ENCODE measurements at regions not wholly inside any gene's neighbourhood (a gene's known extent, or its start where the extent isn't known, plus 50 kb on each side); places are given as distances from the start of the nearest gene placed in this dataset.

DNA sequence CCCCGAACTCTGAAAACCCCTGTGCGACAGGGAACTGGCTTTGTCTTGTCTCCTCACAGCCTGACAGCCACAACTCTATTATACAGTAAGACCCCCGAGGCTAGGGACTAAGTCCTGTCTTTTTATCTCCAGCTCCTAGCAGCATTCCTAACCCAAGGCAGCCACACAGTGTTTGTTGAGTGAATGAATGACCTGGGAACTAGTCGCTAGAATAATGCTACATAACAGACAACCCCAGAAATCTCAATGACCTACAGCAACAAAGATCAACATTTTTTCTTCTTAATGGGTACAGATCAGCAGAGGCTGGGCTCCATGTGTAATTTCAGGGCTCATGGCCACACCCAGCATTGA is 71.4 kb upstream of the TNRC6C start:
- Histone ChIP-seq H3K36me3 (ENCODE audit: control insufficient read depth, insufficient read depth, low read length) (no peaks in the 10 kb centered on the region), H3K4me3 (ENCODE audit: insufficient read depth, low read depth, low read length) (no peak overlapping the region)

DNA sequence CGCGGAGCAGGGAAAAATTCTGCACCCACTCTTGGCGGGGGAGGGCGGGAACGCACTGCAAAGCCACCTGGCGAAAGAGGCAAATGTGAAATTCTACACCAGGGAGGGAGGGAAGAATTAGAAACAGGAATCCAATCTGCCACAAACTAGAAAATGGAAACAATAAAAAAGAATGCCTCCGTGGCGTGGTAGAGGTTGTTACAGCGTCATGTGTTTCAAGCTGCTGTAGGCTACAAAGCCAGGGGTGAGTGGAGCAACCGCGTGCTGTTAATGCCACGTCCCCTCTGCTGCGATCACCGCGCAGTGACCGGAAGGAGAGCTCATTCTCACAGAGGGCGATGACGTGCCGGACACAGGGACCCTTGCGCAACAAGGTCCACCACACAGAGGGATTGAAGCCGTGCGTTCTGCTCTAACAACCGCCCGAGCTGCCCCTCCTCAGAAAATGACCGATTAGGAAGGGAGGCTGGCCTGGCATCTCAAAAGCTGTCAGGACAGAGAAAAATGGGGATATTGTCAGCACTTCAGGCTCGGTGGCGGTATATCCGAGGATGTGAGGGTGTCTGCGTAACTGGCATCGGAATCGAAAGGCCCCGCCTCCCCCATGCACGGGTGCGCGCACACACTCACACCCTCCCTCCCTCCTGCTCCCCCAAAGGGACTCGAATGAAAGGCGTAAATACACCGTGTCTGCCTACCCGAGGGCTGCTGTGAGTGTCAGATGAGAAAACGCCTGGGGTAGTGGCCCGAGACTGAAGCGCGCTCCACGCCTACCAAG is 70.8 kb upstream of the TNRC6C start:
- Histone ChIP-seq H3K27ac (ENCODE audit: insufficient read depth, low read depth, low read length, poor library complexity, severe bottlenecking) (no peak overlapping the region), H3K4me3 (ENCODE audit: insufficient read depth, low read depth, low read length) (peak overlapping the region; percentile 25)
- WGBS, 2 experiments, result 59% methylated on average over 44 of the region's 44 CpGs

More for the DNA sequence above, 71.4 kb upstream of the TNRC6C start:
- peaks cover 31% of the 10 kb centered on the region for H3K4me1 ChIP-seq (ENCODE audit: control insufficient read depth, insufficient read depth, low read length)
- no peak overlapping the region for H3K27ac ChIP-seq (ENCODE audit: insufficient read depth, low read depth, low read length, poor library complexity, severe bottlenecking)
- peaks cover 3% of the 10 kb centered on the region for H3K27me3 ChIP-seq (ENCODE audit: control insufficient read depth, insufficient read depth, low read length, poor library complexity, severe bottlenecking)
- no peaks in the 10 kb centered on the region for H3K9me3 ChIP-seq (ENCODE audit: control insufficient read depth, low read length)
- 68 to 80% methylated on average over 3 to 4 of the region's 4 CpGs for WGBS, 2 experiments

DNA sequence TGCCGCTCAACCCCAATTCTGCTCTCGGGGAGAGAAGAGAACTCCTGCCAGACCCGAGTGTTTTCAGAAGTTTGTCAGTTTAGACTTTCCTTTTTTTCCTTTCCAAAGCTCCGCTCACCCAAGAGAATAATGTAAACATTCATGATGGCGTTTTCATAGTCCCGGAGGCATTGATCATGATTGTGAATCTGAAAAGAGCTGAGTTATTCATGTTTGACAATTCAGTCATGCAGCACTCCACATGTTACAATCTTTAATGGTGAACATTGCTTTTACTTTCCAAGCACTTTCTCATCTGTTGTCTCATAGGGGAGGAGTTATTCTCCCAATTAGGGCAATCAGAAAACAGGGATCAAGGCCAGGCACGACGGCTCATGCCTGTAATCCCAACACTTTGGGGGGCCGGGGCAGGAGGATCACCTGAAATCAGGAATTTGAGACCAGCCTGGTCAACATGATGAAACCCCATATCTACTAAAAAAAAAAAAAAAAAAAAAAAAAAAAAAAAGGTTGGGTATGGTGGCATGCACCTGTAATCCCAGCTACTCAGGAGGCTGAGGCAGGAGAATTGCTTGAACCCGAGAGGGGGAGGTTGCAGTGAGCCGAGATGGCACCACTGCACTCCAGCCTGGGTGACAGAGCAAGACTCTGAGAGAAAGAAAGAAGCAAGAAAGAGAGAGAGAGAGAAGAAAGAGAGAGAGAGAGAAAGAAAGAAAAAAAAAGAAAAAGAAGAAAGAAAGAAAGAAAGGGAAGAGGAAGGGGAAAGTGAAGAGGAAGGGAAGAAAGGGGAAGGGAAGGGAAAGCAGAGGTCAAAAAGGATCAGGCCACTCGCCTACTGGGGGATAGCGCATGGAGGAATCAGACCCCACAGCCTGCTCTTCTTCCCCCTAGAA is 70.0 kb upstream of the TNRC6C start:
- no peaks in the 10 kb centered on the region for H3K9me3 ChIP-seq (ENCODE audit: control insufficient read depth, low read length)
- no peaks in the 10 kb centered on the region for H3K36me3 ChIP-seq (ENCODE audit: control insufficient read depth, insufficient read depth, low read length)
- no peak overlapping the region for H3K27ac ChIP-seq (ENCODE audit: insufficient read depth, low read depth, low read length, poor library complexity, severe bottlenecking)
- H3K4me1 ChIP-seq (ENCODE audit: control insufficient read depth, insufficient read depth, low read length), result peaks cover 28% of the 10 kb centered on the region
- WGBS, 2 experiments, result 80 to 83% methylated on average over 13 of the region's 13 CpGs
- peaks cover 3% of the 10 kb centered on the region for H3K27me3 ChIP-seq (ENCODE audit: control insufficient read depth, insufficient read depth, low read length, poor library complexity, severe bottlenecking)
- peak overlapping the region; percentile 25 for H3K4me3 ChIP-seq (ENCODE audit: insufficient read depth, low read depth, low read length)

More for the DNA sequence above, 70.8 kb upstream of the TNRC6C start:
- Histone ChIP-seq H3K27me3 (ENCODE audit: control insufficient read depth, insufficient read depth, low read length, poor library complexity, severe bottlenecking) (peaks cover 3% of the 10 kb centered on the region), H3K9me3 (ENCODE audit: control insufficient read depth, low read length) (no peaks in the 10 kb centered on the region), H3K36me3 (ENCODE audit: control insufficient read depth, insufficient read depth, low read length) (no peaks in the 10 kb centered on the region), H3K4me1 (ENCODE audit: control insufficient read depth, insufficient read depth, low read length) (peaks cover 31% of the 10 kb centered on the region)

DNA sequence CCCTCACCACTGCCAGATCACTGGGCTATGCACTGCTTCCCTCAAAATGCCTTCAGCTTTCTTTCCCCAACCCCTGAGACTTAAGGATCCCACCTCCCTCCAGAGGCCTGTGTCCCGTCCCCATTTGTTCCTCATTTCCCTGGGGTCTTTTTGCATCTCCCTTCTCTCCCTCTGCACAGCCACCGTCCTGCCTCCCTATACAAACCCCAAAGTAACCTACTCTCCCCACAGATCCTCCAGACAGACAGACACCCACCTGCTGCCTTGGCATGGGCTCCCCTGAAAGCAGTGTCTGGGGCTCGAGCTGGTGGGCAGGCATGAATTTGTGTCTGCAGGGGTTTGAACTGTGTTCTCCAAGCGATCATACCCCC is 69.4 kb upstream of the TNRC6C start:
- Histone ChIP-seq H3K4me1 (ENCODE audit: control insufficient read depth, insufficient read depth, low read length) (peaks cover 22% of the 10 kb centered on the region), H3K27me3 (ENCODE audit: control insufficient read depth, insufficient read depth, low read length, poor library complexity, severe bottlenecking) (peaks cover 3% of the 10 kb centered on the region), H3K27ac (ENCODE audit: insufficient read depth, low read depth, low read length, poor library complexity, severe bottlenecking) (no peak overlapping the region)

DNA sequence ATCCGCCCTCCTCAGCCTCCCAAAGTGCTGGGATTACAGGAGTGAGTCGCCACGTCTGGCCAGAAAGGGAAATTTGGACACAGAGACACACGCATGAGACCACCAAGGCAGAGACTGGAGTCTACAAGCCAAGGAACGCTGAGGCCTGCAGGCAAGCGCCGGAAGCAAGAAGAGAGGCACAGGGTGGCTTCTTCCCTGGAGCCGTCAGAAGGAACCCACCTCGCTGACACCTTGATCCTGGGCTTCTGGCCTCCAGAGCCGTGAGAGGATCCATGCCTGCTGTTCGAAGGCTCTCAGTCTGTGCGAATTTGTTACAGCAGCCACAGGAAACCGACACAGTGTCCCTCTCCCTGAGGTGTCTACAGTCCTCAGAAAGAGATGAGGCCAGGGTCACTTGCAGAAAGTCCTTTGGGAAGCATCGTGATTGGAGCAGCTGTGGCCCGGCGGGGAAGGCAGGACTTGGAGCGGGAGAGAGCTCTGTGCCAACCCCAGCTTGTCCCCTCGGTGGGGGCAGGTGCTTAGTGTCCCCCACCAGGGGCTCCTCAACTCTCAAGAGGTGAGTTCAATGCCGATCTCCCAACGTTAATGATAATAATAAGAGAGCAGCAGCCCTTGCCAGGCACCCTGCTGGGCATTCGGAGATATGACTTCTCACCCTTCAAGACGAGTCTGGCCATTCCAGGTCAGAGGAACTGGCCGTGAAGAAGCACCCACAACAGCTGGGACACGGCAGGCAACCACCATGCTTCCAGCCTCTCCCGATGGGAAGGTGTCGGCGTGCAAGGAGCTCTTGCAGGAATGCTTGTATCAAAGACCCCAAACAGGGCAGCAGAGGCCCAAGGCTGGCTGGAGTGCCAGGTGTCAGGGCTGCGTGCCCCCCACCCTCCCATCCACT is 68.4 kb upstream of the TNRC6C start:
- H3K4me1 ChIP-seq (ENCODE audit: control insufficient read depth, insufficient read depth, low read length), result peaks cover 19% of the 10 kb centered on the region
- WGBS, 2 experiments, result 90 to 93% methylated on average over 28 of the region's 28 CpGs
- peaks cover 3% of the 10 kb centered on the region for H3K27me3 ChIP-seq (ENCODE audit: control insufficient read depth, insufficient read depth, low read length, poor library complexity, severe bottlenecking)

More for the DNA sequence above, 69.4 kb upstream of the TNRC6C start:
- no peak overlapping the region for H3K4me3 ChIP-seq (ENCODE audit: insufficient read depth, low read depth, low read length)
- 88 to 89% methylated on average over 4 of the region's 4 CpGs for WGBS, 2 experiments
- no peaks in the 10 kb centered on the region for H3K9me3 ChIP-seq (ENCODE audit: control insufficient read depth, low read length)
- H3K36me3 ChIP-seq (ENCODE audit: control insufficient read depth, insufficient read depth, low read length), result no peaks in the 10 kb centered on the region

DNA sequence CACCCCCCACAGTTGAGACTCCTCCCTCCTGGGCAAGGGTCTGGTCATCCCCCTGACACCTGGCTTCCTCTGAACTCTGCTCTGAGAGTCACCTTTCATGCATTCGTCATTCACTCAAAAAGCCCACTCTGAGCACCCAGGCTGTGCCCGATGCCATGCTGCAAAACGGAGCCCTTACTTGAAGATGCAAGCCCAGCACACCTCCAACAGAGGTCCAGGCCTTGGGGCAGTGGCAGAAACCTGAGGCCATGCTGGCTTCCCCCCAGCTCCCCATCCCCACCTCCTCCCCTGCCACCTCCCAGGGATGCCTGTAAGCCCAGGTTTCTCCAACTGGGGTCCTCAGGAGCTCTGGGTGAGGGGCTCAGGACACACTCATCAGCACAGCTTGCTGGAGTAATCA is 67.7 kb upstream of the TNRC6C start:
- H3K27me3 ChIP-seq (ENCODE audit: control insufficient read depth, insufficient read depth, low read length, poor library complexity, severe bottlenecking), result peaks cover 3% of the 10 kb centered on the region
- no peak overlapping the region for H3K27ac ChIP-seq (ENCODE audit: insufficient read depth, low read depth, low read length, poor library complexity, severe bottlenecking)
- peaks cover 19% of the 10 kb centered on the region for H3K4me1 ChIP-seq (ENCODE audit: control insufficient read depth, insufficient read depth, low read length)
- H3K4me3 ChIP-seq (ENCODE audit: insufficient read depth, low read depth, low read length), result no peak overlapping the region
- H3K36me3 ChIP-seq (ENCODE audit: control insufficient read depth, insufficient read depth, low read length), result no peaks in the 10 kb centered on the region
- no peaks in the 10 kb centered on the region for H3K9me3 ChIP-seq (ENCODE audit: control insufficient read depth, low read length)
- WGBS, 2 experiments, result 94 to 96% methylated on average over 3 of the region's 3 CpGs

More for the DNA sequence above, 68.4 kb upstream of the TNRC6C start:
- H3K36me3 ChIP-seq (ENCODE audit: control insufficient read depth, insufficient read depth, low read length), result no peaks in the 10 kb centered on the region
- no peaks in the 10 kb centered on the region for H3K9me3 ChIP-seq (ENCODE audit: control insufficient read depth, low read length)
- no peak overlapping the region for H3K4me3 ChIP-seq (ENCODE audit: insufficient read depth, low read depth, low read length)
- H3K27ac ChIP-seq (ENCODE audit: insufficient read depth, low read depth, low read length, poor library complexity, severe bottlenecking), result no peak overlapping the region

DNA sequence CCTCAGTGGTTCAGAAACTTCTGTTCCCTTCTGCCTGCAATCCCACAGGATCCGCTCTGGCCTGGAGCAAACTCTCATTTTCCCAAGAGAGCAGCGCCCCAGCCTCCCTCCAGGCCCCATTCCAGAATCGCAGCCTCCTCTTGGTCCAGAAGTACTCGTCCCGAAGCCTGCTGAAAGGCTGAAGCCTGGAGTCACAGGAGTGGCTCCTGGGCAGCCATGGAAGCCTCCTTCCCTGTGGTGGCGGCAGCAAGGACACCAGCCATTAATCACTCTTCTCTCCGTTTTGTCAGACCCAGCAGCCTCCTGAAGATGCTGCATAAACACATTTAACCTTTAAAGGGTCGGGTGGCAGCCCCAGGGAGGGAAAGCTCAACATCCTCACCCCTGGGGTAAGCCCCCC is 66.9 kb upstream of the TNRC6C start:
- Histone ChIP-seq H3K4me3 (ENCODE audit: insufficient read depth, low read depth, low read length) (no peak overlapping the region), H3K9me3 (ENCODE audit: control insufficient read depth, low read length) (no peaks in the 10 kb centered on the region), H3K27ac (ENCODE audit: insufficient read depth, low read depth, low read length, poor library complexity, severe bottlenecking) (no peak overlapping the region), H3K36me3 (ENCODE audit: control insufficient read depth, insufficient read depth, low read length) (no peaks in the 10 kb centered on the region), H3K27me3 (ENCODE audit: control insufficient read depth, insufficient read depth, low read length, poor library complexity, severe bottlenecking) (peaks cover 3% of the 10 kb centered on the region), H3K4me1 (ENCODE audit: control insufficient read depth, insufficient read depth, low read length) (peaks cover 19% of the 10 kb centered on the region)
- 72 to 77% methylated on average over 7 to 8 of the region's 8 CpGs for WGBS, 2 experiments

DNA sequence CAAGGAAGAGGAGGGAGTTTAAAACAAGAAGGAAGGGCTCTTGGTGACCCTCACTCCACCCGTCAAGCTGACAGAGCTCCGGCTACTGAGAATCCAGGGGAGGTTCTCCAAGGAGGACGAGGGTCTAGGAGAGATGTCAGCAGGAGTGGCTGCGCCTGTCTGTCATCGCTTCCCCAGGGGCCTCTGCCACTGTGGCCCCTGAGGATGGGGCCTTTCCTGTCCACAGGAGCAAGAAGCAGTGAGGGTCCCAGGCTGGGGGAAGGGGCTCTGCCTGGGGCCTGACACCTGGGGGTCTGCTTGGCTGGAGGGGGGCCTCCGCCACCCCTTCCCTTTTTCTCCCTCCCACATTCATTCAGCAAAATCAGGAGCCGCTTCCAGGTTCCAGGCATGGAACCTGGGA is 66.5 kb upstream of the TNRC6C start:
- H3K4me3 ChIP-seq (ENCODE audit: insufficient read depth, low read depth, low read length), result no peak overlapping the region
- H3K36me3 ChIP-seq (ENCODE audit: control insufficient read depth, insufficient read depth, low read length), result no peaks in the 10 kb centered on the region
- peaks cover 19% of the 10 kb centered on the region for H3K4me1 ChIP-seq (ENCODE audit: control insufficient read depth, insufficient read depth, low read length)
- peaks cover 3% of the 10 kb centered on the region for H3K27me3 ChIP-seq (ENCODE audit: control insufficient read depth, insufficient read depth, low read length, poor library complexity, severe bottlenecking)
- WGBS, 2 experiments, result 85 to 88% methylated on average over 7 of the region's 7 CpGs
- no peaks in the 10 kb centered on the region for H3K9me3 ChIP-seq (ENCODE audit: control insufficient read depth, low read length)
- no peak overlapping the region for H3K27ac ChIP-seq (ENCODE audit: insufficient read depth, low read depth, low read length, poor library complexity, severe bottlenecking)

DNA sequence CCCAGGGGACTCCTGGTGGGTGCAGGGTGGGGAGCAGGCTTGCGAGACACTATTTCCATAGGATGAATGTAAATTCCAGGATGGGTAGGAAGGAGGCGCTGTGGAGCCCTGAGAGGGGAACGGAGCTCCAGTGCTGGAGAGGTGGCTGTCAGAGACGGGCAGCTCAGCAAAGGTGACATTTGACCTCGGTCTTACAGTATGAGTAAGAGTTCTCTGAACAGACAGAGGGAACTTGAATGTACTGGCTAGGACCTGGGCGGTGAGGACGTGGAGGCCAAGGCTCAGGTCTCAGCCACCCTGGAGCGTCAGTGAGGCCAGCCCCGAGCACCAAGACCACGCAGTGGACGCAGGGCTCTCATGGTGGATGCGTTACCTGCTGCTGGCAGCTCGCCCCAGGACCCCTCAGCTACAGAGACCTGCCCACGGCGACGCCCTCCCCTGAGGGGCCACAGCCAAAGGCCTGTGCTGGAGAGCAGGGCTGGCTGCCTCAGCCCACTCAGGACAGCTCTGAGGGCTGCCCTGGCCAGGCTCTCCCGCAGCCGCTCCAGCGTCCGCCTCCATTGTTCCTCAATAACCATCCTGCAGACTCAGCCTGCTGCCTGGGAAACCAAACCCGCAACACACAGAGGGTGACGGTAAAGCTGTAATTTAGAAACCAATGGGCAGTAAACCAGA is 65.9 kb upstream of the TNRC6C start:
- Histone ChIP-seq H3K27ac (ENCODE audit: insufficient read depth, low read depth, low read length, poor library complexity, severe bottlenecking) (no peak overlapping the region), H3K4me1 (ENCODE audit: control insufficient read depth, insufficient read depth, low read length) (peaks cover 14% of the 10 kb centered on the region), H3K27me3 (ENCODE audit: control insufficient read depth, insufficient read depth, low read length, poor library complexity, severe bottlenecking) (peaks cover 2% of the 10 kb centered on the region), H3K4me3 (ENCODE audit: insufficient read depth, low read depth, low read length) (no peak overlapping the region), H3K36me3 (ENCODE audit: control insufficient read depth, insufficient read depth, low read length) (no peaks in the 10 kb centered on the region), H3K9me3 (ENCODE audit: control insufficient read depth, low read length) (no peaks in the 10 kb centered on the region)
- 77 to 79% methylated on average over 22 of the region's 22 CpGs for WGBS, 2 experiments

Data from ectodermal cell (in vitro differentiated cells).